ENCODE measurements at regions not wholly inside any gene's neighbourhood (a gene's known extent, or its start where the extent isn't known, plus 50 kb on each side); places are given as distances from the start of the nearest gene placed in this dataset.

DNA sequence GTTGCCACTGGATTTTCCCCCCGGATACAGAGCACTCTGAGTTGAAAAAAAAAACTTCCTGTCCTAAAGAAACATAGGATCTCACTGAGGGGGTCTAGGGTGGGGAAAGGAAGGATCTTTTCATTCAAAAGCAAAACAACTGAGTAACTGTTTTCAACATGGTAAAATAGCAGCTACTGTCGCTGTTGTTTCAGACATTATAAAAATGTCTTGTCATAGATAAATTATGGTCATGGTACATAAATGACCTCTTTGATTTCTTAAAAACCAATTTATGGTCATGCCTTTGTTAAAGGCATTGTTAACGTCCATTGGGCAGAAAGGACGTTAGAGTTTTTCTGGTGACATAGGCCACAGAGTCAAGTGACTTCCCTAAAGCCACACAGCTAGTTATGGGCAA, 180.4 kb upstream of the DTNBP1 start:
- TF ChIP-seq EGR1 (IDR thresholded peaks at IDR 0.05) = no peak
- no peak for TF ChIP-seq RAD21 (IDR thresholded peaks at IDR 0.05; ENCODE audit: low read depth)
- no peak for TF ChIP-seq YY1 (IDR thresholded peaks at IDR 0.05; ENCODE audit: low read depth)
- TF ChIP-seq NFIC (IDR thresholded peaks at IDR 0.05) = no peak
- TF ChIP-seq, protein P1, sequence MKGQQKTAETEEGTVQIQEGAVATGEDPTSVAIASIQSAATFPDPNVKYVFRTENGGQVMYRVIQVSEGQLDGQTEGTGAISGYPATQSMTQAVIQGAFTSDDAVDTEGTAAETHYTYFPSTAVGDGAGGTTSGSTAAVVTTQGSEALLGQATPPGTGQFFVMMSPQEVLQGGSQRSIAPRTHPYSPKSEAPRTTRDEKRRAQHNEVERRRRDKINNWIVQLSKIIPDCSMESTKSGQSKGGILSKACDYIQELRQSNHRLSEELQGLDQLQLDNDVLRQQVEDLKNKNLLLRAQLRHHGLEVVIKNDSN (IDR thresholded peaks at IDR 0.05) = no peak
- no peak for TF ChIP-seq TEAD4 (IDR thresholded peaks at IDR 0.05)
- TF ChIP-seq FOXM1 (IDR thresholded peaks at IDR 0.05; ENCODE audit: borderline replicate concordance, low read depth) = no peak
- TF ChIP-seq TCF12 (IDR thresholded peaks at IDR 0.05; ENCODE audit: low read depth) = no peak
- no peak for TF ChIP-seq CREB1 (IDR thresholded peaks at IDR 0.05; ENCODE audit: low read depth)
- no peak for TF ChIP-seq CEBPB (IDR thresholded peaks at IDR 0.05)
- no peak for TF ChIP-seq TAF1 (IDR thresholded peaks at IDR 0.05; ENCODE audit: low read depth)
- TF ChIP-seq, protein P2, sequence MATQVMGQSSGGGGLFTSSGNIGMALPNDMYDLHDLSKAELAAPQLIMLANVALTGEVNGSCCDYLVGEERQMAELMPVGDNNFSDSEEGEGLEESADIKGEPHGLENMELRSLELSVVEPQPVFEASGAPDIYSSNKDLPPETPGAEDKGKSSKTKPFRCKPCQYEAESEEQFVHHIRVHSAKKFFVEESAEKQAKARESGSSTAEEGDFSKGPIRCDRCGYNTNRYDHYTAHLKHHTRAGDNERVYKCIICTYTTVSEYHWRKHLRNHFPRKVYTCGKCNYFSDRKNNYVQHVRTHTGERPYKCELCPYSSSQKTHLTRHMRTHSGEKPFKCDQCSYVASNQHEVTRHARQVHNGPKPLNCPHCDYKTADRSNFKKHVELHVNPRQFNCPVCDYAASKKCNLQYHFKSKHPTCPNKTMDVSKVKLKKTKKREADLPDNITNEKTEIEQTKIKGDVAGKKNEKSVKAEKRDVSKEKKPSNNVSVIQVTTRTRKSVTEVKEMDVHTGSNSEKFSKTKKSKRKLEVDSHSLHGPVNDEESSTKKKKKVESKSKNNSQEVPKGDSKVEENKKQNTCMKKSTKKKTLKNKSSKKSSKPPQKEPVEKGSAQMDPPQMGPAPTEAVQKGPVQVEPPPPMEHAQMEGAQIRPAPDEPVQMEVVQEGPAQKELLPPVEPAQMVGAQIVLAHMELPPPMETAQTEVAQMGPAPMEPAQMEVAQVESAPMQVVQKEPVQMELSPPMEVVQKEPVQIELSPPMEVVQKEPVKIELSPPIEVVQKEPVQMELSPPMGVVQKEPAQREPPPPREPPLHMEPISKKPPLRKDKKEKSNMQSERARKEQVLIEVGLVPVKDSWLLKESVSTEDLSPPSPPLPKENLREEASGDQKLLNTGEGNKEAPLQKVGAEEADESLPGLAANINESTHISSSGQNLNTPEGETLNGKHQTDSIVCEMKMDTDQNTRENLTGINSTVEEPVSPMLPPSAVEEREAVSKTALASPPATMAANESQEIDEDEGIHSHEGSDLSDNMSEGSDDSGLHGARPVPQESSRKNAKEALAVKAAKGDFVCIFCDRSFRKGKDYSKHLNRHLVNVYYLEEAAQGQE (IDR thresholded peaks at IDR 0.05; ENCODE audit: low read depth) = no peak
- no peak for TF ChIP-seq ZBTB7A (IDR thresholded peaks at IDR 0.05; ENCODE audit: low read depth)
- TF ChIP-seq, protein P3, sequence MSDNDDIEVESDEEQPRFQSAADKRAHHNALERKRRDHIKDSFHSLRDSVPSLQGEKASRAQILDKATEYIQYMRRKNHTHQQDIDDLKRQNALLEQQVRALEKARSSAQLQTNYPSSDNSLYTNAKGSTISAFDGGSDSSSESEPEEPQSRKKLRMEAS (IDR thresholded peaks at IDR 0.05) = no peak
- no peak for TF ChIP-seq EP300 (IDR thresholded peaks at IDR 0.05; ENCODE audit: borderline replicate concordance)

DNA sequence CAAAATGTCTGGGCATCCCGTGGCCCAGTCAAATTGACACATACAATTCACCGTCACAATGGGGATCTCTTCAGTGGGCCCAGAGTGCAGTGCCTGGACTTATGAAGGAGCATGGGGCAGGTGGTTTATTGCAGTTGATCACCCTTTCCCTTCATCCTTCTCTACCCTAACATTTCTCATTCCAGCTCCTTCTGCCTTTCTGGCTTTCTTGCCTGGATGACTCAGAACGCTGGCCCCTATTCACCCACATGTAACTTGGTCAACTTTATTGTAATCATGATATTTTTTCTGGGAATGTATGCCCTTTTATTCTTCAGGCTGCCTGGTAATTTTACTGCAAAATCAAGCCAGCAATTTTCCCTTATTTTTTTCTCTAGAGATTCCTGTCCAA, 179.9 kb upstream of the DTNBP1 start:
- TF ChIP-seq TEAD4 (IDR thresholded peaks at IDR 0.05) (no peak), CREB1 (IDR thresholded peaks at IDR 0.05; ENCODE audit: low read depth) (no peak), EGR1 (IDR thresholded peaks at IDR 0.05) (no peak), RAD21 (IDR thresholded peaks at IDR 0.05; ENCODE audit: low read depth) (no peak), TAF1 (IDR thresholded peaks at IDR 0.05; ENCODE audit: low read depth) (no peak), CEBPB (IDR thresholded peaks at IDR 0.05) (no peak), FOXM1 (IDR thresholded peaks at IDR 0.05; ENCODE audit: borderline replicate concordance, low read depth) (no peak), NFIC (IDR thresholded peaks at IDR 0.05) (no peak), EP300 (IDR thresholded peaks at IDR 0.05; ENCODE audit: borderline replicate concordance) (no peak), ZBTB7A (IDR thresholded peaks at IDR 0.05; ENCODE audit: low read depth) (no peak), TCF12 (IDR thresholded peaks at IDR 0.05; ENCODE audit: low read depth) (no peak), YY1 (IDR thresholded peaks at IDR 0.05; ENCODE audit: low read depth) (no peak)
- TF ChIP-seq, protein P3 (IDR thresholded peaks at IDR 0.05) = no peak
- TF ChIP-seq, protein P2 (IDR thresholded peaks at IDR 0.05; ENCODE audit: low read depth) = no peak
- TF ChIP-seq, protein P1 (IDR thresholded peaks at IDR 0.05) = no peak

DNA sequence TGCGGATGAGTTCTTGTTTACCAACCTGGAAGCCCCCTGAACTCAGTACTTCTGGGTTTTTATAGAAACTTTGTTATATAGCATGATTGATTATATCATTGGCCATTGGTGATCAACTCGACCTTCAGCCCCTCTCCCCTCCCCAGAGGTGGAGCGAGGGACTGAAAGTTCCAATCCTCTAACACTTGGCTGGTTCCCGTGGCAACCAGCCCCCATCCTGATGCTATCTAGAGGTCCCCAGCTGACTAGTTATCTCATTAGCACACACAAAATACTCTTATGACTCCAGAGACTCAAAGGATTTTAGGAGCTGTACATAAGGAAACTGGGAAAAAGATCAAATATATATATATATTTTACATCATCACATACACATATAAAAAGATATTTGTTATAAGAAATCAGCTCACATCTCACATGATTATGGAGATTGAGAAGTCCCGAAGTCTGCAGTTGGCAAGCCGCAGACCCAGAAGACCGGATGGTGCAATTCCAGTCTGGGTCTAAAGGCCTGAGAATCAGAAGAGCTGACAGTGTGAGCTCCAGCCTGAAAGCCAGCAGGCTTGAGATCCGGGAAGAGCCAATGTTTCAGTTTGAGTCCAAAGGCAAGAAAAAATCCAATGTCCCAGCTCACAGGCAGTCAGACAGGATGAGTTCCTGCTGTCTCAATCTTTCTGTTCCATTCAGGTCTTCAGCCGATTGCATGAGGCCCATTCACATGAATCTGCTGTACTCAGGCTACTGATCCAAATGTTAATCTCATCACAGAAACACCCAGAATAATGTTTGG, 179.3 kb upstream of the DTNBP1 start:
- TF ChIP-seq TAF1 (IDR thresholded peaks at IDR 0.05; ENCODE audit: low read depth) (no peak), YY1 (IDR thresholded peaks at IDR 0.05; ENCODE audit: low read depth) (no peak), CEBPB (IDR thresholded peaks at IDR 0.05) (no peak), CREB1 (IDR thresholded peaks at IDR 0.05; ENCODE audit: low read depth) (no peak), EGR1 (IDR thresholded peaks at IDR 0.05) (no peak)

DNA sequence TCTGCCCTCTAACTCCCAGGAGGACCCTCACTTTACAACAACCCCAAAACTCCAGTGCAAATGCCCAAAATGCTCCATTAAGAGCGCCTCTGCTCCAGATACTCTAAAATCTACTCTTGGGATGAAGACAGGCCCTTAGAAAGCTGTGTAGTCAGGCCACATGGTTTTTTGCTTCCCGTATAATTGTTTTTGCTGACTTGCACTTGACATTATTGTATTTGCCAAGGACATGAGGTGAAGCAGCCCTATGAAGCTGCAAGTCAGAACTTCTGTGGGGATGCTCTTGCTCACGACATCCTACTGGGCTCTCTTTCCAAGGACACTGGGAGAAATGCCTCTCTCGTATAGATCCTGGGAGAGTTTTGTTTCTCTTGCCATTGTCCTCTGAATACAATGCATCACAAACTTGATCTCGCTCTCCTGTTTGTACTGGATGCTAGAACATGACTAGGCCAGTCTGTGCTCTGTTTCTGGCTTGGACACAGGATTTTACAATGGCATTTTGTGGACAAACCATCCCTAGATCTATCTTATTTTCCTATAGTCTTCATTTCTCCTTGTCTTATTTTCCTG, 177.2 kb upstream of the DTNBP1 start:
- TF ChIP-seq, protein P3 (IDR thresholded peaks at IDR 0.05) = no peak
- no peak for TF ChIP-seq EGR1 (IDR thresholded peaks at IDR 0.05)
- no peak for TF ChIP-seq CREB1 (IDR thresholded peaks at IDR 0.05; ENCODE audit: low read depth)
- TF ChIP-seq ZBTB7A (IDR thresholded peaks at IDR 0.05; ENCODE audit: low read depth) = no peak
- TF ChIP-seq, protein P2 (IDR thresholded peaks at IDR 0.05; ENCODE audit: low read depth) = no peak
- TF ChIP-seq YY1 (IDR thresholded peaks at IDR 0.05; ENCODE audit: low read depth) = no peak
- no peak for TF ChIP-seq RAD21 (IDR thresholded peaks at IDR 0.05; ENCODE audit: low read depth)
- no peak for TF ChIP-seq CEBPB (IDR thresholded peaks at IDR 0.05)
- no peak for TF ChIP-seq NFIC (IDR thresholded peaks at IDR 0.05)
- TF ChIP-seq FOXM1 (IDR thresholded peaks at IDR 0.05; ENCODE audit: borderline replicate concordance, low read depth) = no peak
- no peak for TF ChIP-seq TCF12 (IDR thresholded peaks at IDR 0.05; ENCODE audit: low read depth)
- TF ChIP-seq EP300 (IDR thresholded peaks at IDR 0.05; ENCODE audit: borderline replicate concordance) = no peak
- no peak for TF ChIP-seq TEAD4 (IDR thresholded peaks at IDR 0.05)
- no peak for TF ChIP-seq TAF1 (IDR thresholded peaks at IDR 0.05; ENCODE audit: low read depth)
- TF ChIP-seq, protein P1 (IDR thresholded peaks at IDR 0.05) = no peak
